ENCODE measurements at regions not wholly inside any gene's neighbourhood (a gene's known extent, or its start where the extent isn't known, plus 50 kb on each side); places are given as distances from the start of the nearest gene placed in this dataset.

- TF ChIP-seq ZNF597 (CRISPR knock-in tag; IDR thresholded peaks at IDR 0.05) (no peak), BCL6 (CRISPR knock-in tag; IDR thresholded peaks at IDR 0.05) (peak; percentile 66; the same call in 1 of the 2 replicates), CHD2 (IDR thresholded peaks at IDR 0.05; ENCODE audit: low read depth, low read length) (peak; percentile 38; the same call in 1 of the 2 replicates), TCF12 (IDR thresholded peaks at IDR 0.05) (no peak), TCF12 (CRISPR knock-in tag; IDR thresholded peaks at IDR 0.05) (peak; percentile 40; the same call in 1 of the 2 replicates), ZNF564 (CRISPR knock-in tag; IDR thresholded peaks at IDR 0.05) (no peak), FOXA1 (IDR thresholded peaks at IDR 0.05) (no peak), FOXA1 (CRISPR knock-in tag; IDR thresholded peaks at IDR 0.05) (peak; percentile 60), NKX3-1 (CRISPR knock-in tag; IDR thresholded peaks at IDR 0.05) (no peak), POGZ (CRISPR knock-in tag; IDR thresholded peaks at IDR 0.05) (peak; percentile 40; the same call in 1 of the 2 replicates), ZNF687 (CRISPR knock-in tag; IDR thresholded peaks at IDR 0.05) (peak; percentile 58), HOXA3 (CRISPR knock-in tag; IDR thresholded peaks at IDR 0.05) (peak; percentile 28), NFE2 (CRISPR knock-in tag; IDR thresholded peaks at IDR 0.05) (no peak)
- TF ChIP-seq, protein P1, sequence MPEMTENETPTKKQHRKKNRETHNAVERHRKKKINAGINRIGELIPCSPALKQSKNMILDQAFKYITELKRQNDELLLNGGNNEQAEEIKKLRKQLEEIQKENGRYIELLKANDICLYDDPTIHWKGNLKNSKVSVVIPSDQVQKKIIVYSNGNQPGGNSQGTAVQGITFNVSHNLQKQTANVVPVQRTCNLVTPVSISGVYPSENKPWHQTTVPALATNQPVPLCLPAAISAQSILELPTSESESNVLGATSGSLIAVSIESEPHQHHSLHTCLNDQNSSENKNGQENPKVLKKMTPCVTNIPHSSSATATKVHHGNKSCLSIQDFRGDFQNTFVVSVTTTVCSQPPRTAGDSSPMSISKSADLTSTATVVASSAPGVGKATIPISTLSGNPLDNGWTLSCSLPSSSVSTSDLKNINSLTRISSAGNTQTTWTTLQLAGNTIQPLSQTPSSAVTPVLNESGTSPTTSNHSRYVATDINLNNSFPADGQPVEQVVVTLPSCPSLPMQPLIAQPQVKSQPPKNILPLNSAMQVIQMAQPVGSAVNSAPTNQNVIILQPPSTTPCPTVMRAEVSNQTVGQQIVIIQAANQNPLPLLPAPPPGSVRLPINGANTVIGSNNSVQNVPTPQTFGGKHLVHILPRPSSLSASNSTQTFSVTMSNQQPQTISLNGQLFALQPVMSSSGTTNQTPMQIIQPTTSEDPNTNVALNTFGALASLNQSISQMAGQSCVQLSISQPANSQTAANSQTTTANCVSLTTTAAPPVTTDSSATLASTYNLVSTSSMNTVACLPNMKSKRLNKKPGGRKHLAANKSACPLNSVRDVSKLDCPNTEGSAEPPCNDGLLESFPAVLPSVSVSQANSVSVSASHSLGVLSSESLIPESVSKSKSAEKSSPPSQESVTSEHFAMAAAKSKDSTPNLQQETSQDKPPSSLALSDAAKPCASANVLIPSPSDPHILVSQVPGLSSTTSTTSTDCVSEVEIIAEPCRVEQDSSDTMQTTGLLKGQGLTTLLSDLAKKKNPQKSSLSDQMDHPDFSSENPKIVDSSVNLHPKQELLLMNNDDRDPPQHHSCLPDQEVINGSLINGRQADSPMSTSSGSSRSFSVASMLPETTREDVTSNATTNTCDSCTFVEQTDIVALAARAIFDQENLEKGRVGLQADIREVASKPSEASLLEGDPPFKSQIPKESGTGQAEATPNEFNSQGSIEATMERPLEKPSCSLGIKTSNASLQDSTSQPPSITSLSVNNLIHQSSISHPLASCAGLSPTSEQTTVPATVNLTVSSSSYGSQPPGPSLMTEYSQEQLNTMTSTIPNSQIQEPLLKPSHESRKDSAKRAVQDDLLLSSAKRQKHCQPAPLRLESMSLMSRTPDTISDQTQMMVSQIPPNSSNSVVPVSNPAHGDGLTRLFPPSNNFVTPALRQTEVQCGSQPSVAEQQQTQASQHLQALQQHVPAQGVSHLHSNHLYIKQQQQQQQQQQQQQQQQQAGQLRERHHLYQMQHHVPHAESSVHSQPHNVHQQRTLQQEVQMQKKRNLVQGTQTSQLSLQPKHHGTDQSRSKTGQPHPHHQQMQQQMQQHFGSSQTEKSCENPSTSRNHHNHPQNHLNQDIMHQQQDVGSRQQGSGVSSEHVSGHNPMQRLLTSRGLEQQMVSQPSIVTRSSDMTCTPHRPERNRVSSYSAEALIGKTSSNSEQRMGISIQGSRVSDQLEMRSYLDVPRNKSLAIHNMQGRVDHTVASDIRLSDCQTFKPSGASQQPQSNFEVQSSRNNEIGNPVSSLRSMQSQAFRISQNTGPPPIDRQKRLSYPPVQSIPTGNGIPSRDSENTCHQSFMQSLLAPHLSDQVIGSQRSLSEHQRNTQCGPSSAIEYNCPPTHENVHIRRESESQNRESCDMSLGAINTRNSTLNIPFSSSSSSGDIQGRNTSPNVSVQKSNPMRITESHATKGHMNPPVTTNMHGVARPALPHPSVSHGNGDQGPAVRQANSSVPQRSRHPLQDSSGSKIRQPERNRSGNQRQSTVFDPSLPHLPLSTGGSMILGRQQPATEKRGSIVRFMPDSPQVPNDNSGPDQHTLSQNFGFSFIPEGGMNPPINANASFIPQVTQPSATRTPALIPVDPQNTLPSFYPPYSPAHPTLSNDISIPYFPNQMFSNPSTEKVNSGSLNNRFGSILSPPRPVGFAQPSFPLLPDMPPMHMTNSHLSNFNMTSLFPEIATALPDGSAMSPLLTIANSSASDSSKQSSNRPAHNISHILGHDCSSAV (CRISPR knock-in tag; IDR thresholded peaks at IDR 0.05; ENCODE audit: borderline replicate concordance) = no peak
Measured at GRCh38 chrX:69556060-69557011, 52.2 kb downstream of the NALF2 start (continued).

All from HepG2 (cell line).